ENCODE measurements at regions not wholly inside any gene's neighbourhood (a gene's known extent, or its start where the extent isn't known, plus 50 kb on each side); places are given as distances from the start of the nearest gene placed in this dataset.

DNA sequence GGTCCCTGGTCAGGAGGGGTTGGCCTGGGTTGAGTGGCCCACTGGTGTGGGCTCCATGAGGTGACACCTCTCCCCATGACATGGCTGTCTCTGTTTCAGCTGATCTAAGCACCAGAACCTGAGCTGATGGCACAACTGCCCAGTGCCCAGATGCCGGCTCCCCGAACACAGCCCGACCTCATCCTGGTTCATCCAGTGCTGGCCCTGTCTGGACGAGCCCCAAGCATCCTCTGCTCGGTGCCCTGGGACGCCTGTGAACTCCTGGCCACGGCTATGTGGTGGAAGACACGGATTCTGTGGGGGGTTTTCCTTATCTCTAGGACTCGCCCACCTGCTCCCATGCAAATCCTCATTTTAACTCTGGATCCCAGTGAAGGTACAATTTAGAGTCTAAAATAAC lies 389.2 kb downstream of the SHANK2 start:
- ChIA-PET CTCF (ENCODE audit: low intra/inter-chr PET ratio, low total read pairs) (no interaction called here), POLR2A (no interaction called here)
- H3K4me1 ChIP-seq (ENCODE audit: insufficient read depth, low read length): no peaks in the 10 kb centered on the region
- in situ Hi-C loops (cut with HindIII; ENCODE audit: extremely low pct_ligation_motif_present, low pct_unique_long_range_greater_than_20kb) (no loop called here), intact Hi-C loops (cut with micrococcal nuclease; ENCODE audit: unreplicated experiment) (no loop called here)
- H2AFZ ChIP-seq (ENCODE audit: low read length): no peak overlapping the region
- H3K4me2 ChIP-seq (ENCODE audit: low read depth, low read length): no peak overlapping the region
- 100% methylated on average over 9 of the region's 9 CpGs for WGBS (ENCODE audit: low lambda C conversion rate)
- H3K79me2 ChIP-seq (ENCODE audit: insufficient read depth, low read length): no peaks in the 10 kb centered on the region
- TF ChIP-seq ZNF343 (CRISPR knock-in tag; IDR thresholded peaks at IDR 0.05): no peak
- no peak for TF ChIP-seq ZNF670 (CRISPR knock-in tag; IDR thresholded peaks at IDR 0.05; ENCODE audit: borderline replicate concordance)
- no peak for TF ChIP-seq ZNF362 (CRISPR knock-in tag; IDR thresholded peaks at IDR 0.05; ENCODE audit: borderline replicate concordance)
- no peak for TF ChIP-seq NFKB2 (CRISPR knock-in tag; IDR thresholded peaks at IDR 0.05; ENCODE audit: borderline replicate concordance)
- no peak for TF ChIP-seq LCORL (IDR thresholded peaks at IDR 0.05)
- no peak for TF ChIP-seq LCORL (CRISPR knock-in tag; IDR thresholded peaks at IDR 0.05)
- no peak for TF ChIP-seq MAX (IDR thresholded peaks at IDR 0.05)
- TF ChIP-seq ZNF607 (CRISPR knock-in tag; IDR thresholded peaks at IDR 0.05; ENCODE audit: borderline replicate concordance): no peak
- no peaks in the 10 kb centered on the region for H3K27me3 ChIP-seq (ENCODE audit: control insufficient read depth in 1 of 2, insufficient read depth in 2 of 2, low read length in 2 of 2)
- FAIRE-seq (no peak), DNase-seq (ENCODE audit: low spot score) (no peak), ATAC-seq (no peak)
- peaks cover 3 to 4% of the 10 kb centered on the region in 2 experiments; a peak in 3 of 5 replicates for H3K36me3 ChIP-seq (replicated peaks in 1 of 2; ENCODE audit: control insufficient read depth in 1 of 2, insufficient read depth in 2 of 2, low read length in 2 of 2)
- peaks cover 12% of the 10 kb centered on the region; the same call in 1 of the 2 replicates for H4K20me1 ChIP-seq (ENCODE audit: insufficient read depth, low read length)
- no peak overlapping the region for H3K4me3 ChIP-seq (replicated peaks in 1 of 3; ENCODE audit: insufficient read depth in 1 of 3, low read depth in 2 of 3, low read length in 3 of 3)
- H3K9me3 ChIP-seq (ENCODE audit: low read length): no peaks in the 10 kb centered on the region
- BruUV-seq (replicated peaks): no TSS peak
- no peak overlapping the region for H3K9ac ChIP-seq (ENCODE audit: insufficient read depth, low read depth, low read length)
- no peak overlapping the region for H3K27ac ChIP-seq (ENCODE audit: extremely low read length, insufficient read depth, low read length)

GRCh38 chr11:70863993-70864392 lies 388.4 kb downstream of the SHANK2 start:
- 97% methylated on average over 4 of the region's 4 CpGs for WGBS (ENCODE audit: low lambda C conversion rate)
- peaks cover 4 to 6% of the 10 kb centered on the region in 2 experiments; a peak in 4 of 5 replicates for H3K36me3 ChIP-seq (replicated peaks in 1 of 2; ENCODE audit: control insufficient read depth in 1 of 2, insufficient read depth in 2 of 2, low read length in 2 of 2)
- H3K4me2 ChIP-seq (ENCODE audit: low read depth, low read length): no peak overlapping the region
- no peaks in the 10 kb centered on the region for H3K27me3 ChIP-seq (ENCODE audit: control insufficient read depth in 1 of 2, insufficient read depth in 2 of 2, low read length in 2 of 2)
- no peaks in the 10 kb centered on the region for H3K79me2 ChIP-seq (ENCODE audit: insufficient read depth, low read length)
- intact Hi-C loops (cut with micrococcal nuclease; ENCODE audit: unreplicated experiment): no loop called here
- H3K9me3 ChIP-seq (ENCODE audit: low read length): no peaks in the 10 kb centered on the region
- H3K27ac ChIP-seq (ENCODE audit: extremely low read length, insufficient read depth, low read length): no peak overlapping the region
- H2AFZ ChIP-seq (ENCODE audit: low read length): no peak overlapping the region
- DNase-seq (ENCODE audit: low spot score) (no peak), ATAC-seq (no peak), FAIRE-seq (no peak)
- TF ChIP-seq ZNF891 (CRISPR knock-in tag; IDR thresholded peaks at IDR 0.05) (no peak), NFKB2 (CRISPR knock-in tag; IDR thresholded peaks at IDR 0.05; ENCODE audit: borderline replicate concordance) (no peak), ZNF160 (CRISPR knock-in tag; IDR thresholded peaks at IDR 0.05) (no peak), HOXA9 (CRISPR knock-in tag; IDR thresholded peaks at IDR 0.05; ENCODE audit: borderline replicate concordance) (no peak), AKAP8 (CRISPR knock-in tag; IDR thresholded peaks at IDR 0.05) (no peak), ZNF557 (CRISPR knock-in tag; IDR thresholded peaks at IDR 0.05) (no peak)
- no TSS peak for BruUV-seq (replicated peaks)
- in situ Hi-C loops (cut with HindIII; ENCODE audit: extremely low pct_ligation_motif_present, low pct_unique_long_range_greater_than_20kb): no loop called here
- CTCF ChIA-PET (ENCODE audit: low intra/inter-chr PET ratio, low total read pairs): no interaction called here
- no peak overlapping the region for H3K9ac ChIP-seq (ENCODE audit: insufficient read depth, low read depth, low read length)
- POLR2A ChIA-PET: no interaction called here
- no peaks in the 10 kb centered on the region for H3K4me1 ChIP-seq (ENCODE audit: insufficient read depth, low read length)
- peaks cover 15% of the 10 kb centered on the region for H4K20me1 ChIP-seq (ENCODE audit: insufficient read depth, low read length)
- no peak overlapping the region for H3K4me3 ChIP-seq (replicated peaks in 1 of 3; ENCODE audit: insufficient read depth in 1 of 3, low read depth in 2 of 3, low read length in 3 of 3)
